SH-SY5Y (cell line): ENCODE measurements at regions not wholly inside any gene's neighbourhood (a gene's known extent, or its start where the extent isn't known, plus 50 kb on each side); places are given as distances from the start of the nearest gene placed in this dataset.

ENCODE experiments used
- GATA2 ChIP-seq: IDR thresholded peaks from 2 replicates; pipeline ENCODE4 v1.6.1; 2011; ENCODE audit warnings: mild to moderate bottlenecking, low read depth, low read length
- GATA3 ChIP-seq: IDR thresholded peaks from 2 replicates; pipeline ENCODE4 v1.6.1; 2011; ENCODE audit warnings: low read depth, mild to moderate bottlenecking, low read length, moderate library complexity

- TF ChIP-seq GATA2 (no peak), GATA3 (no peak)
These were observed 153.3 kb upstream of the TBL1X start for GRCh38 chrX:9311421-9312160.
